ENCODE measurements at regions not wholly inside any gene's neighbourhood (a gene's known extent, or its start where the extent isn't known, plus 50 kb on each side); places are given as distances from the start of the nearest gene placed in this dataset.

- no peaks in the 10 kb centered on the region for H3K36me3 ChIP-seq
- no peak for TF ChIP-seq POLR2AphosphoS5 (IDR thresholded peaks at IDR 0.05)
- TF ChIP-seq POLR2A (IDR thresholded peaks at IDR 0.05) = no peak
- no peak for TF ChIP-seq CTCF (IDR thresholded peaks at IDR 0.05 in 8 of 11, conservative IDR thresholded peaks at IDR 0.05 in 3 of 11)
- no peak overlapping the region for H3K27ac ChIP-seq
- 63 to 82% (median 65%) methylated on average over 6 to 10 of the region's 10 CpGs for WGBS, 5 donors
- peaks cover 0 to 16% (median 0%) of the 10 kb centered on the region in 7 donors for H3K27me3 ChIP-seq (replicated peaks in 1 of 7)
- H3K4me1 ChIP-seq = no peaks in the 10 kb centered on the region
- H3K4me3 ChIP-seq = no peak overlapping the region
- intact Hi-C loops (cut with DNase I; ENCODE audit: low total_unique reads) = no loop called here
- no peaks in the 10 kb centered on the region for H3K9me3 ChIP-seq
- DNase-seq = no peak
Measured at GRCh38 chr1:232271991-232272589, 357.8 kb downstream of the SIPA1L2 start.

- Histone ChIP-seq H3K4me1 (no peaks in the 10 kb centered on the region), H3K4me3 (no peak overlapping the region), H3K9me3 (no peaks in the 10 kb centered on the region), H3K27me3 (replicated peaks in 1 of 7) (peaks cover 0 to 18% (median 0%) of the 10 kb centered on the region in 7 donors), H3K27ac (no peak overlapping the region), H3K36me3 (no peaks in the 10 kb centered on the region)
- intact Hi-C loops (cut with DNase I; ENCODE audit: low total_unique reads) = no loop called here
- DNase-seq = no peak
- TF ChIP-seq CTCF (IDR thresholded peaks at IDR 0.05 in 8 of 11, conservative IDR thresholded peaks at IDR 0.05 in 3 of 11) = no peak
- TF ChIP-seq POLR2A (IDR thresholded peaks at IDR 0.05) = no peak
- no peak for TF ChIP-seq POLR2AphosphoS5 (IDR thresholded peaks at IDR 0.05)
Measured at GRCh38 chr1:232271299-232271698, 358.6 kb downstream of the SIPA1L2 start.

GRCh38 chr1:232269988-232270387, 359.9 kb downstream of the SIPA1L2 start:
- H3K36me3 ChIP-seq = no peaks in the 10 kb centered on the region
- TF ChIP-seq POLR2A (IDR thresholded peaks at IDR 0.05) (no peak), CTCF (IDR thresholded peaks at IDR 0.05 in 8 of 11, conservative IDR thresholded peaks at IDR 0.05 in 3 of 11) (no peak), POLR2AphosphoS5 (IDR thresholded peaks at IDR 0.05) (no peak)
- no peak overlapping the region for H3K27ac ChIP-seq
- no peak overlapping the region for H3K4me3 ChIP-seq
- intact Hi-C loops (cut with DNase I; ENCODE audit: low total_unique reads) = no loop called here
- no peaks in the 10 kb centered on the region for H3K4me1 ChIP-seq
- DNase-seq = no peak
- whole genome bisulfite sequencing, 5 donors = 85 to 94% (median 92%) methylated on average over 2 of the region's 2 CpGs
- H3K9me3 ChIP-seq = no peaks in the 10 kb centered on the region
- peaks cover 0 to 30% (median 0%) of the 10 kb centered on the region in 7 donors for H3K27me3 ChIP-seq (replicated peaks in 1 of 7)

- Histone ChIP-seq H3K27ac (no peak overlapping the region), H3K9me3 (no peaks in the 10 kb centered on the region), H3K4me3 (no peak overlapping the region), H3K36me3 (no peaks in the 10 kb centered on the region), H3K4me1 (no peaks in the 10 kb centered on the region), H3K27me3 (replicated peaks in 1 of 7) (peaks cover 0 to 30% (median 0%) of the 10 kb centered on the region in 7 donors)
- no peak for DNase-seq
- WGBS, 5 donors = 81 to 92% (median 87%) methylated on average over 4 of the region's 4 CpGs
- TF ChIP-seq CTCF (IDR thresholded peaks at IDR 0.05 in 8 of 11, conservative IDR thresholded peaks at IDR 0.05 in 3 of 11) (no peak), POLR2AphosphoS5 (IDR thresholded peaks at IDR 0.05) (no peak), POLR2A (IDR thresholded peaks at IDR 0.05) (no peak)
- intact Hi-C loops (cut with DNase I; ENCODE audit: low total_unique reads) = no loop called here
Measured at GRCh38 chr1:232267837-232268598, 361.9 kb downstream of the SIPA1L2 start.
